Stimulated activated CD8-positive, alpha-beta memory T cell treated with anti-CD3 and anti-CD28 coated beads, Interleukin-7, amount 100 ng/mL, for 48 hours (primary cell): ENCODE measurements at regions not wholly inside any gene's neighbourhood (a gene's known extent, or its start where the extent isn't known, plus 50 kb on each side); places are given as distances from the start of the nearest gene placed in this dataset.

ENCODE experiments used
- DNase-seq, 2 donors: peaks; one replicate each; pipeline ENCODE4 v3.0.0-alpha.2; 2020; ENCODE audit warnings: low read depth in 1 of 2; ENCODE audit errors: extremely low read depth in 1 of 2

GRCh38 chr2:134153294-134153880, 100.5 kb upstream of the MGAT5 start:
- DNase-seq, result no peak

GRCh38 chr2:134154246-134154645, 99.6 kb upstream of the MGAT5 start:
- DNase-seq, result no peak

- no peak for DNase-seq
Measured at GRCh38 chr2:134155134-134155533, 98.7 kb upstream of the MGAT5 start.

DNA sequence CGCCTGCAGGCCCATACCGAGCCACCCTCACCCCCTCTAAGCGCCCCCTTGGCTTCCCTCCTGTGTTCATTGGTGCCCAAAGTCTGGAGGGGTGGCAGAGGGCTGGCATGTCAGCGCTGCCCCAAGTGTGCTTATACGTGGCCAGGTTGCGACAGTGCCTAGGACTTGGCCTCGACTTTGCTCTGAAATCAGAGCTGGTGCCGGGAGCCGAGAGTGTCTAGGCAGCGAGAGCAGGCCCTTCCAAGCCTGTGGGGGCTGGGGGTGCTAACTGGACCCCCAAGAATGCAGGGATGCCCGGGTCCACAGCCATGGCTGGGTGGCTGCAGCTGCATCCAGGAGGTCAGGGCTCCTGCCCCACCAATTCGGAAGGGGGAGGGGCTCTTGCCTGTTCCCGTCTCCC, 95.6 kb upstream of the MGAT5 start:
- DNase-seq, result no peak

GRCh38 chr2:134161170-134161547, 92.7 kb upstream of the MGAT5 start:
- DNase-seq, result no peak

GRCh38 chr2:134163336-134163735, 90.5 kb upstream of the MGAT5 start:
- DNase-seq, result no peak

DNA sequence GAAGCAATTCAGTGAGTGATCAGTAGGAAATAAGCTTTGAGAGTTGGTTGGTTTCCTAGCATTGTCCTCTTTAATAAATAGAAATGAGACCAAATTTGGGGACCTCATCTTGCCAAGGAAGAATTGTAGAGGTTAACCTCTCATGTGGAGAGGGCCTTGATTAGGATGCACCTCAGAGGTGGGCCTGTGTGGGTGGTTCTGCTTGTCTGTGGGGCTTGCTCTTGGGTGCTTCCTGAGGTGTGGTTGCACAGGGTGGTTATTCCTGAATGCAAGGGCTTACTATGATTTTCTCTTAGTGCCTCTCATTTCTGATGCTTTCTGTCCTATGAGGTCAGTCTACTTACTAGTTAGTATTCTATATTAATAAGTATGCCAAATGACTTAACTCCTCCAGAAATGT, 89.6 kb upstream of the MGAT5 start:
- DNase-seq, result no peak

GRCh38 chr2:134167015-134167414, 86.9 kb upstream of the MGAT5 start:
- no peak for DNase-seq

DNA sequence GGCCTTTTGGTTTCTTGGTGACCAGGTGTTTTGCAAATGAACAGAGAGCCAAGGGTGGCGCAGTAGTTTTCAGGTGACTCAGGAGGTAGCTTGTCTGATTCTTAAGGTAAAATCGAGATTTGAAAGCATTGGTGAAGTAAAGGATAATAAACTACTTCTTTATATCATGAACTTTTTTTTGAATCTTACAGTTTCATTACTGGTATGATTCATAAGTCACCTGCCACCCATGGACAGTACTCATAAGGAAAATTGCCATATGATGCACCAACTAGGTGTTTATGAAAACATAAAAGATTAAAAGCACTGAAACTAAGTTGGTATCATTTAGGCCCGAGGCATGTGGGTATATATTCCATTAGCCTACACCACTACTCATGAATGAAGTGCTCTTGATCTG, 84.1 kb upstream of the MGAT5 start:
- no peak for DNase-seq

GRCh38 chr2:134170294-134170693, 83.6 kb upstream of the MGAT5 start:
- DNase-seq, result no peak

DNA sequence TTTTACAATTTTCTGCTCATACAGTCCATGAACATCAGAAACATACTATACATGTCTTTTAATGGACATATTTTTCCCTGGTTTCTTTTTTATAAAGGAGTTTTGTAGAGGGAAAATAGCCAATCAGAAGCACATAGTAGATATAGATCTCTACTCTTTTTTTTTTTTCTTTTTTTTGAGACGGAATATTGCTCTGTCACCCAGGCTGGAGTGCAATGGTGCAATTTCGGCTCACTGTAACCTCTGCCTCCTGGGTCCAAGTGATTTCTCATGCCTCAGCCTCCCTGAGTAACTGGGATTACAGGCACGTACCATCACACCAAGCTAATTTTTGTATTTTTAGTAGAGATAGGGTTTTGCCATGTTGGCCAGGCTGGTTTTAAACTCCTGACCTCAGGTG, 83.2 kb upstream of the MGAT5 start:
- DNase-seq, result no peak

DNA sequence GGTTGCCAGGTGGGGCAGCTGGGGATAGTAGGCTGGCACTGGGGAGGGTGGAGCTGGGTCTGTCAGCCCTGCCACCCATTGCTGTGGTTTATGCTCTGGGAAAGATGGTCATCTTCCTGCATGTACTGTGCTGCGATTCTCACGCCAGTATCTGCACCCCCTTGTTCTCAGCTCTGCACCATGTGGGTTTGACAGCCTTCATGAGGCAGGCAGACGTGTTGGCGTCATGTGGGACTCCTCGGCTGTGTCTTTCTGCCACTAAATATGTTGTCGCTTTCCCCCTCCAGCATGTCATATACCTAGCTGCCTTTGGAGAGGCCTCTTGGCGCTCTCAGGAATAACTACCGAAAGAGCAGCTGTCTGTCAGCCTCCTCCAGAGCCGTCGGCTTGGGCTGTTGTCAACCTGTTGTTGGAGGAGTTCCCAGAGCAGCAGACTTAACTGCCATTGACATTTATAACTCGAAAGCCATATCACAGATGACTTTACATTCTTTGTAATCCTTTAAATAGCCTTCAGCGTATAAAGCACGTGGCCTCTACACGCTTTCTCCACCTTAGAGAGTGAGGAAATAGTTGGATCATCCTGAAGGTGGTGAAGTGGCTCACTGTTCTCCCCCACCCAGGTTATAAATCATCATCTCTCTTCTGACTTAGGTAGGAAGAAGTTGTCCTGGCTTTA, 80.4 kb upstream of the MGAT5 start:
- DNase-seq, result no peak

DNA sequence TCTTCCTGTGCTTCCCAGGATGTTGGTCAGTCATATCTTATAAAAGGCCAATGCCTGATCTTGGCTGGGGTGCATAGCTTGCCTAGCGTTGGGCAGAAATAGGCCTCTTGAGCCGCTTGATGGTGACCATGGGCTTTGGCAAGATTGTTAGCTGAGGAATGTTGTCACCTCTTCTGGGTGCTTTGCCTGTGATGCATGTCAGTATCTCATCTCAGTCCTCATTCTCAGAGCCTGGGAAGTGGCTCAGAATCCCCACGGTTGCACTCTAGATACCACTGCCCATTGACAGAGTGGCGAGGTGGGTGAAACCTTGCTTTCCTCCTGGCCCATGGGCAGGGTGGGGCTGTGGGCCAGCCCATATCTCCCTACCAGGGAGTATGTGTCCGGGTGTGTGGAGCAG, 79.2 kb upstream of the MGAT5 start:
- no peak for DNase-seq

GRCh38 chr2:134175834-134176233, 78.0 kb upstream of the MGAT5 start:
- DNase-seq, result no peak

DNA sequence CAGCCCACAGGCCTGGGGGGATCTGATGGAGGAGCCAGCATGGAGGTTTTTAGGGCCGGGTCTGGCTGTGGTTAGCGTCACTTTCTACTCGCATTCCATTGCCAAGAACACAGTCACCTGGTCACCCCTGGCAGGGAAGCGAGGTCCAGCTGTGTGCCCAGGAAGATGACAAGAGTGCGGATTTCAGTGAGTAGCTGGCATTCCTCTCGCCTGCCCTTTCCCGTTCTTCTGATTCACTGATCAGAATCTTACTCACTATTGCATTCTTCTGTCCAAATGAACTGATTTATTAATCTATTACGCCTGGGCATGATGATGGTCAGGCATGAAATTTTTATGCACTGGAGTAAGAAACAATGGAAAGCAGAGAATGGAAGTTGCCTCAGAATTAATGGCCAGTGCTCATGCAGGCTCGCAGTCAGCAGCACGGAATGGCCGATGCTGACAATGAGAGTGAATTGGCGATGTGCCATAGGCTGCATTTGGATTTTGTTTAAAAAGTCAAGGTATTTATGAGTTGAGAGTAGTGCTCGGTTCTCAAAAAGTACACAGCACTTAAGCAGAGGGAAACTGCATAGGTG, 76.4 kb upstream of the MGAT5 start:
- DNase-seq, result no peak

GRCh38 chr2:134178138-134178877, 75.6 kb upstream of the MGAT5 start:
- DNase-seq, result no peak

GRCh38 chr2:134181219-134181618, 72.7 kb upstream of the MGAT5 start:
- no peak for DNase-seq

DNA sequence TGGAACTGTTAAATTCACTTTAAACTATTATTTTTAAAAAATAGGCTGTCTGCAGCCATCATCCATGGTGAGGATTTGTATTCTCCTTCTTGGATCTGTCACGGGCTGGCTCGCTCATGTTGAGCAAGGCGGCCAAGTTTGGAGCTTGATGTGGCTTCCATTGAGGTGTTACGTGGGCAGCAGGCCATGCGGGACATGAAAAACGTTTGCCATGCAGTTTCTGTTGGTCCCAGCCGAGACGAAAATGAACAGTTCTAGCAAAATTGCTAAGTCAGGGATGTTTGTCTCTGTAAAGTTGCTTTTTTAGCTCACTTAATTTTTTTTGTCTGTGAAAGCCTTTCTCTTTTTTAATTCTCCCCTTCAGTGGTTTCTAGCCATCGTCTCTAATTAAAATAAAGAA, 70.2 kb upstream of the MGAT5 start:
- DNase-seq, result no peak

- DNase-seq, result no peak
Measured at GRCh38 chr2:134185639-134186038, 68.2 kb upstream of the MGAT5 start.

DNA sequence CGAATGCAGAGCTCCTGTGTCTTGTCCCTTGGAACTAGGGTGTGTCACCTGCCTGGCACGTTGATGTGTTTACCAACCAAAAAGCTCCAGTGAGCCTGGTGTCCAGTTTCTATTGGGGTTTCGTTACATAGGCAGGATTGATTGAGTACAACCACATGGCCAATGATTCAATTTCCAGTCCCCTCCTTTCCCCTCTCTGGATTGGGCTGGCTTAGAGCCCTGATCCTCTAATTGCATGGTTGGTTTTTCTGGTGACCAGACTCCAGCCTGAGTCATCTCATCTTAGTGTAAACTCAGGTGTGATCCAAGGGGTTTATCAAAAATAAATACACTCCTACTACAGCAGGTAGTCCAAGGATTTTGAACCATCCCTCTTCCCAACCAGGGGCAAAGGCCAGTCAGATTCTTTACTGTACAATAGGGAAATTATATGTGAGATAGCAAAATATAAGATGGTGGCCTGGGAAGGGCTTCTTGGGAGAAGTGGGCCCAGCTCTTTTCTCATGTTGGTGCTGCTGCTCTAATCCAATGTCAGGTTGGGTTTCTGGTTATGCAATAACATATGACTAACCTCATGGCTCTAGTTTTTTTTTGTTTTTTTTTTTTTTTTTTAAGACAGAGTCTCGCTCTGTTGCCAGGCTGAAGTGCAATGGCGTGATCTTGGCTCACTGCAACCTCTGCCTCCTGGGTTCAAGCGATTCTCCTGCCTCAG, 64.7 kb upstream of the MGAT5 start:
- no peak for DNase-seq

GRCh38 chr2:134190062-134190806, 63.6 kb upstream of the MGAT5 start:
- no peak for DNase-seq
